HEK293 (cell line): ENCODE measurements at regions not wholly inside any gene's neighbourhood (a gene's known extent, or its start where the extent isn't known, plus 50 kb on each side); places are given as distances from the start of the nearest gene placed in this dataset.

Source experiments
- CTCF ChIA-PET: fragments of 350-600 bp; formaldehyde crosslinking; extraction: SDS; loops from one replicate; lab custom pipeline; 2021; ENCODE audit warnings: antibody characterized with exemption; lab: Yijun Ruan, JAX
- POLR2A ChIA-PET: fragments of 300-600 bp; formaldehyde crosslinking; extraction: SDS; loops from one replicate; lab custom pipeline; 2020; ENCODE audit warnings: antibody characterized with exemption, inconsistent platforms; lab: Yijun Ruan, JAX
- H3K27ac ChIP-seq: fragments of 200-500 bp; sonication (Bioruptor generic); 2 replicates; pipeline ENCODE4 v1.5.1; 2014; ENCODE audit warnings: low read depth, low read length, control low read depth, inconsistent platforms; ENCODE audit errors: extremely low read depth
- H3K36me3 ChIP-seq, 2 experiments: fragments of 200-500 bp in 1 of 2; sonication (Bioruptor generic) in 1 of 2; 1 replicate in 1 of 2; 2 replicates in 1 of 2; pipeline ENCODE4 v1.5.1; 2014 to 2017; ENCODE audit warnings: inconsistent platforms in 2 of 2, low read length in 2 of 2; ENCODE audit not compliant: control insufficient read depth in 2 of 2, insufficient read depth in 1 of 2
- H3K4me1 ChIP-seq: fragments of 200-500 bp; sonication (Bioruptor generic); 2 replicates; pipeline ENCODE4 v1.5.1; 2014; ENCODE audit warnings: mild to moderate bottlenecking, low read length, inconsistent platforms; ENCODE audit not compliant: control insufficient read depth, insufficient read depth
- H3K4me3 ChIP-seq: 2 replicates; pipeline ENCODE4 v1.5.1; 2011; ENCODE audit warnings: low read depth, mild to moderate bottlenecking, control low read depth, low read length, moderate library complexity
- H3K9me3 ChIP-seq: fragments of 200-500 bp; sonication (Bioruptor generic); 2 replicates; pipeline ENCODE4 v1.5.1; 2014; ENCODE audit warnings: low read depth, low read length, inconsistent platforms; ENCODE audit not compliant: control insufficient read depth, insufficient read depth
- BCL11A ChIP-seq: fragments of 450-650 bp; formaldehyde crosslinking; IDR thresholded peaks from 2 replicates; pipeline ENCODE4 v1.5.1; 2016; ENCODE audit warnings: low read depth, missing biosample characterization, missing genetic modification characterization
- ELK4 ChIP-seq: IDR thresholded peaks from 2 replicates; pipeline ENCODE4 v1.6.1; 2011; ENCODE audit warnings: mild to moderate bottlenecking, low read depth, low read length, borderline replicate concordance
- SP7 ChIP-seq: fragments of 450-650 bp; formaldehyde crosslinking; IDR thresholded peaks from 2 replicates; pipeline ENCODE4 v1.5.1; 2016; ENCODE audit warnings: missing biosample characterization, missing genetic modification characterization
- YY2 ChIP-seq: fragments of 450-650 bp; formaldehyde crosslinking; IDR thresholded peaks from 2 replicates; pipeline ENCODE4 v1.5.1; 2016; ENCODE audit warnings: missing biosample characterization, missing genetic modification characterization
- ZFHX2 ChIP-seq: fragments of 450-650 bp; formaldehyde crosslinking; conservative IDR thresholded peaks from 2 replicates; pipeline ENCODE4 v1.5.1; 2016; ENCODE audit warnings: missing biosample characterization, missing genetic modification characterization
- ZNF114 ChIP-seq: fragments of 450-650 bp; formaldehyde crosslinking; IDR thresholded peaks from 2 replicates; pipeline ENCODE4 v1.5.0; 2017; ENCODE audit warnings: missing biosample characterization, missing genetic modification characterization
- ZNF16 ChIP-seq: fragments of 450-650 bp; formaldehyde crosslinking; IDR thresholded peaks from 2 replicates; pipeline ENCODE4 v1.5.1; 2016; ENCODE audit warnings: low read depth, missing biosample characterization, missing genetic modification characterization
- ZNF239 ChIP-seq: fragments of 450-650 bp; formaldehyde crosslinking; IDR thresholded peaks from 2 replicates; pipeline ENCODE4 v1.5.1; 2016; ENCODE audit warnings: missing biosample characterization, missing genetic modification characterization
- ZNF341 ChIP-seq: fragments of 450-650 bp; formaldehyde crosslinking; IDR thresholded peaks from 2 replicates; pipeline ENCODE4; 2016; ENCODE audit warnings: low read depth, missing biosample characterization, missing genetic modification characterization
- ZNF391 ChIP-seq: fragments of 450-650 bp; formaldehyde crosslinking; IDR thresholded peaks from 2 replicates; pipeline ENCODE4 v1.5.1; 2016; ENCODE audit warnings: low read depth, missing biosample characterization, missing genetic modification characterization, borderline replicate concordance
- ZNF488 ChIP-seq: fragments of 450-650 bp; formaldehyde crosslinking; IDR thresholded peaks from 2 replicates; pipeline ENCODE4 v1.5.1; 2016; ENCODE audit warnings: missing biosample characterization, missing genetic modification characterization
- ZNF521 ChIP-seq: fragments of 450-650 bp; formaldehyde crosslinking; IDR thresholded peaks from 2 replicates; pipeline ENCODE4 v1.5.1; 2017; ENCODE audit warnings: missing biosample characterization, mild to moderate bottlenecking, missing genetic modification characterization
- ZNF544 ChIP-seq: fragments of 450-650 bp; formaldehyde crosslinking; IDR thresholded peaks from 2 replicates; pipeline ENCODE4 v1.5.0; 2017; ENCODE audit warnings: missing biosample characterization, missing genetic modification characterization
- ZNF548 ChIP-seq: fragments of 450-650 bp; formaldehyde crosslinking; IDR thresholded peaks from 2 replicates; pipeline ENCODE4 v1.5.1; 2016; ENCODE audit warnings: missing biosample characterization, missing genetic modification characterization
- ZNF785 ChIP-seq: fragments of 450-650 bp; formaldehyde crosslinking; IDR thresholded peaks from 2 replicates; pipeline ENCODE4 v1.5.1; 2016; ENCODE audit warnings: missing biosample characterization, missing genetic modification characterization
- ZSCAN18 ChIP-seq: fragments of 450-650 bp; formaldehyde crosslinking; IDR thresholded peaks from 2 replicates; pipeline ENCODE4 v1.5.1; 2016; ENCODE audit warnings: missing biosample characterization, missing genetic modification characterization
- ZXDB ChIP-seq: fragments of 450-650 bp; formaldehyde crosslinking; IDR thresholded peaks from 2 replicates; pipeline ENCODE4 v1.5.1; 2016; ENCODE audit warnings: missing biosample characterization, missing genetic modification characterization
- TF ChIP-seq, protein P1 (sequence below): fragments of 450-650 bp; formaldehyde crosslinking; IDR thresholded peaks from 2 replicates; pipeline ENCODE4 v1.5.1; 2016; ENCODE audit warnings: missing biosample characterization, missing genetic modification characterization
- TF ChIP-seq, protein P2 (sequence below): fragments of 450-650 bp; formaldehyde crosslinking; IDR thresholded peaks from 2 replicates; pipeline ENCODE4 v1.5.1; 2016; ENCODE audit warnings: missing biosample characterization, missing genetic modification characterization
- TF ChIP-seq, protein P3 (sequence below): fragments of 450-650 bp; formaldehyde crosslinking; IDR thresholded peaks from 2 replicates; pipeline ENCODE4; 2016; ENCODE audit warnings: missing biosample characterization, missing genetic modification characterization
- TF ChIP-seq, protein P4 (sequence below): fragments of 450-650 bp; formaldehyde crosslinking; IDR thresholded peaks from 2 replicates; pipeline ENCODE4 v1.5.1; 2016; ENCODE audit warnings: missing biosample characterization, missing genetic modification characterization

DNA sequence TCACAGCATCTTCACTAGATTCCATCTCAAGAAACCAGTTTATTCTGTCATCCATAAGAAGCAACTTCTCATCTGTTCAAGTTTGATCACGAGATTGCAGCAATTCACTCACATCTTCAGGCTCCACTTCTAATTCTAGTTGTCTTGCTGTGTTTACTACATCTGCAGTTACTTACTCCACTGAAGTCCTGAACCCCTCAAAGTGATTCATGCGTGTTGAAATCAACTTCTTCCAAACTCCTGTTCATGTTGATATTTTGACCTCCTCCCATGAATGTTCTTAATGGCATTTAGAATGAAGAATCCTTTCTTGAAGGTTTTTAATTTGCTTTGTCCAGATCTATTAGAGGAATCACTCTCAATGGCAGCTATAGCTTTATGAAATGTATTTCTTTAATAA is 287.6 kb upstream of the TBL1XR1 start:
- Histone ChIP-seq H3K36me3 (no peaks in the 10 kb centered on the region), H3K9me3 (no peaks in the 10 kb centered on the region), H3K27ac (no peak overlapping the region), H3K4me3 (no peak overlapping the region), H3K4me1 (no peaks in the 10 kb centered on the region)
- ChIA-PET CTCF (no interaction called here), POLR2A (no interaction called here)
- TF ChIP-seq ZNF548 (tag by site-specific recombination) (no peak), ZNF114 (tag by site-specific recombination) (no peak)

DNA sequence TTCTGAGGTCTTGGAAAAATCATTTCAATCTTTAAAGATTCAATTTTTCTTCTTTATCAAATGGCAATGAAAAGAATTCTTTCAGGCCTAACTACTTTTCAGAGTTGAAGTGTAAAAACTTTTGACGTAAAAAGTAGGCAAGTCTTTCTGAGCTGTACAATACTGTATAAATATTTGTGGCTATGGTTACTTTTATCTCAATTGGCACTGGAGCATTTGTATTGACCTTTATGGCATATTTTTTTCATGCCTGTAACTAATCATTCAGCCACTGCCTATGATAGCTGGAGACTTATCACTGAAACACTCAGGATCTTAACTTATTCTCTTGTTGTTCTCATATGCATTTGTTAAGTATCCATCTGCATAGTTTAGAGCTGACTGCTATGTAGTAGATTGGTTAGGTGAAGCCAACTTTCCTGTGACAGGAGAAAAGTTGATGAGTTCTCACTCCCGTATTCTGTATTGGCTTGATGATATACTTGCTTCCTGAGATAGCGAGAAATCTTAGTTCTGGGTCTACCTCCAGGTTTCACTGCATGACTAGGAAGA is 290.4 kb upstream of the TBL1XR1 start:
- TF ChIP-seq BCL11A (tag by site-specific recombination): no peak
- ChIA-PET POLR2A (no interaction called here), CTCF (interaction anchor here (0.6 kb wide), 1 partner anchor 50 kb away, joined by 3 read pairs; no protein-coding TSS in a partner anchor)
- Histone ChIP-seq H3K4me1 (no peaks in the 10 kb centered on the region), H3K36me3 (no peaks in the 10 kb centered on the region), H3K27ac (no peak overlapping the region), H3K9me3 (no peaks in the 10 kb centered on the region), H3K4me3 (no peak overlapping the region)

- Histone ChIP-seq H3K27ac (no peak overlapping the region), H3K9me3 (no peaks in the 10 kb centered on the region), H3K36me3 (no peaks in the 10 kb centered on the region), H3K4me1 (no peaks in the 10 kb centered on the region), H3K4me3 (no peak overlapping the region)
- CTCF ChIA-PET: interaction anchor here (0.9 kb wide), 1 partner anchor 18 kb away, joined by 3 read pairs; no protein-coding TSS in a partner anchor
- POLR2A ChIA-PET: no interaction called here
- TF ChIP-seq ZNF391 (tag by site-specific recombination) (no peak), SP7 (no peak), ZNF785 (tag by site-specific recombination) (no peak), ZNF16 (tag by site-specific recombination) (no peak), ZNF341 (tag by site-specific recombination) (no peak), ELK4 (no peak), ZNF521 (tag by site-specific recombination) (no peak), ZXDB (no peak), ZNF544 (tag by site-specific recombination) (no peak), YY2 (tag by site-specific recombination) (no peak), ZNF488 (tag by site-specific recombination) (no peak), ZSCAN18 (tag by site-specific recombination) (no peak), ZFHX2 (tag by site-specific recombination) (no peak), ZNF239 (tag by site-specific recombination) (no peak)
- TF ChIP-seq, protein P1, sequence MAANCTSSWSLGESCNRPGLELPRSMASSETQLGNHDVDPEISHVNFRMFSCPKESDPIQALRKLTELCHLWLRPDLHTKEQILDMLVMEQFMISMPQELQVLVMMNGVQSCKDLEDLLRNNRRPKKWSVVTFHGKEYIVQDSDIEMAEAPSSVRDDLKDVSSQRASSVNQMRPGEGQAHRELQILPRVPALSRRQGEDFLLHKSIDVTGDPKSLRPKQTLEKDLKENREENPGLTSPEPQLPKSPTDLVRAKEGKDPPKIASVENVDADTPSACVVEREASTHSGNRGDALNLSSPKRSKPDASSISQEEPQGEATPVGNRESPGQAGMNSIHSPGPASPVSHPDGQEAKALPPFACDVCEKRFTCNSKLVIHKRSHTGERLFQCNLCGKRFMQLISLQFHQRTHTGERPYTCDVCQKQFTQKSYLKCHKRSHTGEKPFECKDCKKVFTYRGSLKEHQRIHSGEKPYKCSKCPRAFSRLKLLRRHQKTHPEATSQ (tag by site-specific recombination): no peak
- TF ChIP-seq, protein P2, sequence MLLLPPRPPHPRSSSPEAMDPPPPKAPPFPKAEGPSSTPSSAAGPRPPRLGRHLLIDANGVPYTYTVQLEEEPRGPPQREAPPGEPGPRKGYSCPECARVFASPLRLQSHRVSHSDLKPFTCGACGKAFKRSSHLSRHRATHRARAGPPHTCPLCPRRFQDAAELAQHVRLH (tag by site-specific recombination): no peak
- TF ChIP-seq, protein P3, sequence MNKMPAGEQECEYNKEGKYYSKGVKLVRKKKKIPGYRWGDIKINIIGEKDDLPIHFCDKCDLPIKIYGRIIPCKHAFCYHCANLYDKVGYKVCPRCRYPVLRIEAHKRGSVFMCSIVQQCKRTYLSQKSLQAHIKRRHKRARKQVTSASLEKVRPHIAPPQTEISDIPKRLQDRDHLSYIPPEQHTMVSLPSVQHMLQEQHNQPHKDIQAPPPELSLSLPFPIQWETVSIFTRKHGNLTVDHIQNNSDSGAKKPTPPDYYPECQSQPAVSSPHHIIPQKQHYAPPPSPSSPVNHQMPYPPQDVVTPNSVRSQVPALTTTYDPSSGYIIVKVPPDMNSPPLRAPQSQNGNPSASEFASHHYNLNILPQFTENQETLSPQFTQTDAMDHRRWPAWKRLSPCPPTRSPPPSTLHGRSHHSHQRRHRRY (tag by site-specific recombination): no peak
- TF ChIP-seq, protein P4, sequence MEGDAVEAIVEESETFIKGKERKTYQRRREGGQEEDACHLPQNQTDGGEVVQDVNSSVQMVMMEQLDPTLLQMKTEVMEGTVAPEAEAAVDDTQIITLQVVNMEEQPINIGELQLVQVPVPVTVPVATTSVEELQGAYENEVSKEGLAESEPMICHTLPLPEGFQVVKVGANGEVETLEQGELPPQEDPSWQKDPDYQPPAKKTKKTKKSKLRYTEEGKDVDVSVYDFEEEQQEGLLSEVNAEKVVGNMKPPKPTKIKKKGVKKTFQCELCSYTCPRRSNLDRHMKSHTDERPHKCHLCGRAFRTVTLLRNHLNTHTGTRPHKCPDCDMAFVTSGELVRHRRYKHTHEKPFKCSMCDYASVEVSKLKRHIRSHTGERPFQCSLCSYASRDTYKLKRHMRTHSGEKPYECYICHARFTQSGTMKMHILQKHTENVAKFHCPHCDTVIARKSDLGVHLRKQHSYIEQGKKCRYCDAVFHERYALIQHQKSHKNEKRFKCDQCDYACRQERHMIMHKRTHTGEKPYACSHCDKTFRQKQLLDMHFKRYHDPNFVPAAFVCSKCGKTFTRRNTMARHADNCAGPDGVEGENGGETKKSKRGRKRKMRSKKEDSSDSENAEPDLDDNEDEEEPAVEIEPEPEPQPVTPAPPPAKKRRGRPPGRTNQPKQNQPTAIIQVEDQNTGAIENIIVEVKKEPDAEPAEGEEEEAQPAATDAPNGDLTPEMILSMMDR (tag by site-specific recombination): no peak
Measured at GRCh38 chr3:177488740-177489139, 291.5 kb upstream of the TBL1XR1 start.
